Dedifferentiated amniotic fluid mesenchymal stem cell (primary cell): ENCODE measurements at regions not wholly inside any gene's neighbourhood (a gene's known extent, or its start where the extent isn't known, plus 50 kb on each side); places are given as distances from the start of the nearest gene placed in this dataset.
"Not testable (repeated sequence)": the region's sequence is repeated elsewhere in the genome, so short reads cannot be mapped to it uniquely, and the experiment has no call there.

ENCODE experiments used
- DNase-seq: peaks from one replicate; pipeline ENCODE4 v3.0.0-alpha.2; 2016; ENCODE audit errors: extremely low spot score

- DNase-seq = no peak
Measured at GRCh38 chr11:11010624-11011127, 152.8 kb upstream of the ZBED5 start.

GRCh38 chr11:11009179-11009578 is 151.3 kb upstream of the ZBED5 start:
- DNase-seq = no peak

- no peak for DNase-seq
Measured at GRCh38 chr11:11004069-11004468, 146.2 kb upstream of the ZBED5 start.

DNA sequence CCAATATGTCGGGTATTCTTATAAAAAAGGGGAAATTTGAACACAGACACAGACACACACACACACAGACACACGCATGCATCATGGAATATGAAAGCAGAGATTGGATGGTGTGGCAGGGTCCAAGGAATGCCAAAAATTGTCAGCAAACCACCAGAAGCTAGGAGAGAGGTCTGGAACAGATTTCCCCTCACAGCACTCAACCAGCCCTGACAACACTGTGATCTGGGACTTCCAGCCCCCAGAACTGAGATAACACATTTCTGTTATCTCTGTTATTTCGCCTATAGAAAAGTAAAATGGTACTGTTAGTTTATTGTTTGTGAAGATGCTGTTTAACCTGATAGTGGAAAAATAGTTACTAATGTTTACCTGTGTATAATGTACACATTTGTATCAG is 145.4 kb upstream of the ZBED5 start:
- no peak for DNase-seq

GRCh38 chr11:11000579-11001283 is 142.9 kb upstream of the ZBED5 start:
- DNase-seq = no peak

DNA sequence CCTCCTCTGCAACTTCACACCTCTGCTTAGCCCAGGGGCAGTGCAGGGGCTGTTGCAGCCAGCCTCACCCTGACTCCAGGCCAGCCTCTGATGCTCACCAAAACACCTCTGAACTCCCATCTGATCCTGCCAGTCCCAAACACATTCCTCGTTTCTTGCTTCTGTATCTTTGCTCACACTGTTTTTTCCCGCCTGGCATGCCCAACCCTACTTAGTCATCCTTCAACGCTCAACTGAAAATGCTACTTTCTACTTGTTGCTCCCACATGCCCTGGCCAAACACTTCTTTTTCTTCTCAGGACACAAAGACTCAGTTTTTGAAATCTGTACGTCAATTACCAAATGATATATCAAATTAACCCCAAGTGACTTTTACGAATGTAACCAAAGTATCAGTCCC is 140.8 kb upstream of the ZBED5 start:
- no peak for DNase-seq

DNA sequence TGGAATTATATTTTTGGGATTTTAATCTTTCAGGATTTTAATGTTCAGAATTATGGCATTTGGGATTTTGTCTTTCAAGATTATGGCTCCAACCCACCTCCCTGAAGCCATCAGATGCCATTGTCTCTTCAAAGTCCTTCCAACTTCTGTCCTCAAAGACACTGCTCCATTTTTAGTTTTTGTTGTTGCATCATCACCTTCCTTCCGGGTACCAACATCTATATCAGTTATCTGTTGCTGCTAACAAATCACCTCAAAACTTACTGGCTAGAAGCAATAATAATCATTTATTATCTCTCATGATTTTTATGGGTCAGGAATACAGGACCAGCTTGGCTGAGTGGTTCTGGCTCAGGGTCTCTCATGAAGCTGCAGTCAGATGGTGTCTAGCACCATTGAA is 138.8 kb upstream of the ZBED5 start:
- no peak for DNase-seq

- no peak for DNase-seq
Measured at GRCh38 chr11:10993640-10994039, 135.8 kb upstream of the ZBED5 start.

- no peak for DNase-seq
Measured at GRCh38 chr11:10993186-10993585, 135.3 kb upstream of the ZBED5 start.

GRCh38 chr11:10991393-10991792 is 133.5 kb upstream of the ZBED5 start:
- DNase-seq = no peak

- DNase-seq = no peak
Measured at GRCh38 chr11:10990637-10991193, 132.9 kb upstream of the ZBED5 start.

DNA sequence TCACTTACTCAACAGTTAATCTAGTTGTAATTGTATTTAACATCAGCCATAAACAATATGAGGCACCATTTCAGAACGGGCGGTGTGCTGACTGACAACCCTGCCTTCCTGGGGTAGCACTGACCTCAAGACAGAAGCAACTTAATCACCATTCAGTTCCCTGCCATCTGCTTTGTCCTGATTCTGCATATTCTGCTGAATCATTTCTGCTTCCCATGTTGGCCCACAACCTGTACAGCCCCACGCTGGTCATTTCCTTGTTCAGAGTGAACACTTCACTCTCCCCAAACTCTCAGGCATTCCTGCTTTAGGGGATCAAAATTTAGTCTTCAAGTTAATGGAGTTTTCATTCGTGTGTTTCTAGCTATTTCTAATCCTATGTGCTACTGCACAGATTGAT is 132.3 kb upstream of the ZBED5 start:
- DNase-seq = no peak

- DNase-seq = no peak
Measured at GRCh38 chr11:10986006-10986405, 128.2 kb upstream of the ZBED5 start.

GRCh38 chr11:10984742-10985141 is 126.9 kb upstream of the ZBED5 start:
- no peak for DNase-seq

DNA sequence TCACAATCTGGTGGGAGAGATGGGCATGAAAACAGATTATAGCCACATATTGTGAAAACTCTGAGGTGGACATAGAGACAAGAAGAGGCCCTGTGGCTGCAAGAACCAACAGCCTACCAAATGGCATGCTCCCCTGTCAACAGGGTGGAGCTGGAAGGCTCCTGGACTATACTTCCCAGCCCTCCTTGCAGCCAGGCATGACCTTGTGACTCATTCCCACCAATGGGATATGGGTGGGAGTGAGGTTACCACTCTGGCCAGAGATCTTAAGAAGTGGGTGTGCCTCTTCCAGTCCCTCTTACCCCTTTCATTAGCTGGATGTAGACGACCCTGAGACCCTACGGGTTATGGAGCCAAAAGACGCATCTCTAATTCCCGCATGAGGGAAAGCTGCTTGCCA is 126.4 kb upstream of the ZBED5 start:
- DNase-seq = no peak

GRCh38 chr11:10982704-10983510 is 125.1 kb upstream of the ZBED5 start:
- DNase-seq = no peak

DNA sequence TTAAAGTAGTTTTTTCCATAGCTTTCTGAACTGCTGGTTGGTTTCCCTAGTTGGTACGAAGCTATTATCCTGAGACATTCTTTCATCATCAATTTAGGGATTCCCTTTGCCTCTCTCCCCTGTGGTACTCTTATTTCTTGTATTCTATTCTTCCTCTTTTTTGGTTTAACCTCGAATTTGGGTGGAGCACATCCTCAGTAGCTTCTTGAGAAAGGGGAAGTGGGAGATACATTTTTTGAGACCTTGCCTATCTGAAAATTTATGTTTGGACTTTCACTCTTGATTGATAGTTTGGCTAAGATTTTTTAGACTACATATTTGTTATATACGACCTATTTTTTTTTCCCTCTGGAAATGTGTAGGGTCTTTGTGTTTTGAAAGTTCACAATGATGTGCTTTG is 121.7 kb upstream of the ZBED5 start:
- no peak for DNase-seq

- DNase-seq = no peak
Measured at GRCh38 chr11:10978198-10978597, 120.3 kb upstream of the ZBED5 start.

DNA sequence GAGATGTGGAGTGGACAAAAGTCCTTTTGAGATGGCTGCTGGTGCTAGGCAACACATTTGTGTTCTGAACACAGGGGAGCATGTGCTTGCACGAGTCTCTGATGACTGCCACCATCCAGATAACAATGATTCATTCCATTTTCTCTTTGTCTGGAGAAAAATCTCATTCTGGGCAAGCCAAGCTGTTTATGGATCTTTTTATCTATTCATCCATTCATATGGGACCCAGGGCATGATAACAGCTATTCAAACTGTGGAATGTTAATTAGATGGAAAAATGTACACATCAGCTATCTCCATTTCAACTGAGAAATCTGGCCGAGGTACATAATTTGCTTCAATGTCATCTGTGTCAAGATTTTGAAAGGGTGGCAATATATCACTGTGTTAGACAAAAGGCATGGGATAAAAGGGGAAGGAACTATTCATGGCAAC is 117.5 kb upstream of the ZBED5 start:
- no peak for DNase-seq

GRCh38 chr11:10973416-10973815 is 115.6 kb upstream of the ZBED5 start:
- DNase-seq = no peak

DNA sequence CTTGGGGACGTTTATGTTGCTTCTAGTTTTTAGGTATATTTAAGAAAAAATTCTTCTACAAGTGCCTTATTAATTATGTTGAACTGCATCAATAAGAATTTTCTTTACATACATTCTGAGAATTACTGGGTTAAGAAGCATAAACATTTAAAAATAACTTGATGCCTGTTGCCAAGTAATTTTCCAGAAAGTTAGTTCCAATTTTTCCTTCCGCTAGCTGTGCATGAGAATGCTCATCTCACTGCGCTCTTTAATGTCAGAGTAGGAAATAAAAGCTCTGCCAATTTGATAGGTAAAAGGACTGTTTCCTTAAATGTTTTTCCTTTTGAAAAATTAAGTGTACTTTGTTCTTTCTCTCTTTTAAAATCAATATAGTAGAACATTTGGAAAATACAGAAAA is 113.1 kb upstream of the ZBED5 start:
- no peak for DNase-seq

DNA sequence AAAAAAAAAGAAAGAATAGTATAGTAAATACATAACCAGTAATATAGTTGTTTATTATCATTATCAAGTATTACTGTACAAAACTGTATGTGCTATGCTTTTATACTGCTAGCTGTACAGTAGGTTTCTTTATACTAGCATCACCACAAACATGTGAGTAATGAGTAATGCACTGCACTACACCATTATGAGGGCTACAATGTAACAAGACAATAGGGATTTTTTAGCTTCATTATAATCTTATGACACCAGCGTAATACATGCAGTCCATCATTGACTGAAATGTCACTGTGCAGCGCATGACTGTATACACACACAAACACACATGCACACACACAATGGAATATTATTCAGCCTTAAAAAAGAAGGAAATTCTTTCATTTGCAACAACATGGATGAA is 111.5 kb upstream of the ZBED5 start:
- no peak for DNase-seq

DNA sequence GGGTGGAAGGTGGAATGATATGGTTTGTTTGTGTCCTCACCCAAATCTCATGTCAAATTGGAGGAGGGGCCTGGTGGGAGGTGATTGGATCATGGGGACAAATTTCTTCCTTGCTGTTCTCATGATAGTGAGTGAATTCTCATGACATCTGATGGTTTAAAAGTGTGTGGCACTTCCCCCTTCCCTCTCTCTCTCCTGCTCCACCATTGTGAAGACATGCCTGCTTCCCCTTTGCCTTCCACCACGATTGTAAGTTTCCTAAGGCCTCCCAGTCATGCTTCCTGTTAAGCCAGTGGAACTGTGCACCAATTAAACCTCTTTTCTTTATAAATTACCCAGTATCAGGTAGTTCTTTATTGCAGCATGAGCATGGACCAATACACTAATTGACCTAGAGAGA is 99.0 kb upstream of the ZBED5 start:
- DNase-seq = not testable (repeated sequence)
